ENCODE measurements at regions not wholly inside any gene's neighbourhood (a gene's known extent, or its start where the extent isn't known, plus 50 kb on each side); places are given as distances from the start of the nearest gene placed in this dataset.

GRCh38 chr12:98401427-98401826 lies 114.0 kb upstream of the TMPO start:
- no peak overlapping the region for H3K9ac ChIP-seq (ENCODE audit: insufficient read depth in 1 of 2, low read length in 2 of 2)
- 33 to 35% methylated on average over 4 of the region's 4 CpGs for WGBS, 2 donors
- no peaks in the 10 kb centered on the region for H3K27me3 ChIP-seq (ENCODE audit: control insufficient read depth in 3 of 3, insufficient read depth in 3 of 3, low read length in 2 of 3)
- no peaks in the 10 kb centered on the region for H3K9me3 ChIP-seq (ENCODE audit: control insufficient read depth in 4 of 4, insufficient read depth in 3 of 4, low read length in 3 of 4)
- TF ChIP-seq CTCF (IDR thresholded peaks at IDR 0.05; ENCODE audit: control extremely low read depth, extremely low read depth): no peak
- DNase-seq: peak; percentile 20 to 52 (median 37)
- no peak for ATAC-seq (ENCODE audit: insufficient read depth, low FRiP score)
- H3K4me3 ChIP-seq: no peak overlapping the region
- no peaks in the 10 kb centered on the region for H3K36me3 ChIP-seq (ENCODE audit: control insufficient read depth in 4 of 4, insufficient read depth in 4 of 4, low read length in 4 of 4)
- H3K4me1 ChIP-seq (ENCODE audit: control insufficient read depth in 5 of 5, insufficient read depth in 5 of 5, low read length in 5 of 5): peaks cover 0 to 16% (median 8%) of the 10 kb centered on the region in 5 donors
- no peak overlapping the region for H3K27ac ChIP-seq (ENCODE audit: low read depth in 1 of 2, low read length in 1 of 2)

GRCh38 chr12:98402091-98402490 lies 113.3 kb upstream of the TMPO start:
- WGBS, 2 donors: 86 to 92% methylated on average over 3 of the region's 3 CpGs
- H3K9me3 ChIP-seq (ENCODE audit: control insufficient read depth in 4 of 4, insufficient read depth in 3 of 4, low read length in 3 of 4): no peaks in the 10 kb centered on the region
- TF ChIP-seq CTCF (IDR thresholded peaks at IDR 0.05; ENCODE audit: control extremely low read depth, extremely low read depth): no peak
- no peak overlapping the region for H3K27ac ChIP-seq (ENCODE audit: low read depth in 1 of 2, low read length in 1 of 2)
- H3K36me3 ChIP-seq (ENCODE audit: control insufficient read depth in 4 of 4, insufficient read depth in 4 of 4, low read length in 4 of 4): no peaks in the 10 kb centered on the region
- ATAC-seq (ENCODE audit: insufficient read depth, low FRiP score) (no peak), DNase-seq (no peak)
- H3K4me3 ChIP-seq: no peak overlapping the region
- no peak overlapping the region for H3K9ac ChIP-seq (ENCODE audit: insufficient read depth in 1 of 2, low read length in 2 of 2)
- H3K4me1 ChIP-seq (ENCODE audit: control insufficient read depth in 5 of 5, insufficient read depth in 5 of 5, low read length in 5 of 5): peaks cover 0 to 14% (median 7%) of the 10 kb centered on the region in 5 donors
- no peaks in the 10 kb centered on the region for H3K27me3 ChIP-seq (ENCODE audit: control insufficient read depth in 3 of 3, insufficient read depth in 3 of 3, low read length in 2 of 3)

GRCh38 chr12:98402671-98403070 lies 112.7 kb upstream of the TMPO start:
- Histone ChIP-seq H3K36me3 (ENCODE audit: control insufficient read depth in 4 of 4, insufficient read depth in 4 of 4, low read length in 4 of 4) (no peaks in the 10 kb centered on the region), H3K9ac (ENCODE audit: insufficient read depth in 1 of 2, low read length in 2 of 2) (no peak overlapping the region), H3K27ac (ENCODE audit: low read depth in 1 of 2, low read length in 1 of 2) (no peak overlapping the region), H3K27me3 (ENCODE audit: control insufficient read depth in 3 of 3, insufficient read depth in 3 of 3, low read length in 2 of 3) (no peaks in the 10 kb centered on the region), H3K4me1 (ENCODE audit: control insufficient read depth in 5 of 5, insufficient read depth in 5 of 5, low read length in 5 of 5) (peaks cover 0 to 11% (median 5%) of the 10 kb centered on the region in 5 donors), H3K9me3 (ENCODE audit: control insufficient read depth in 4 of 4, insufficient read depth in 3 of 4, low read length in 3 of 4) (peaks cover 0 to 3% (median 0%) of the 10 kb centered on the region in 4 donors), H3K4me3 (no peak overlapping the region)
- WGBS, 2 donors: 95 to 96% methylated on average over 3 of the region's 3 CpGs
- ATAC-seq (ENCODE audit: insufficient read depth, low FRiP score) (no peak), DNase-seq (no peak)
- TF ChIP-seq CTCF (IDR thresholded peaks at IDR 0.05; ENCODE audit: control extremely low read depth, extremely low read depth): no peak

GRCh38 chr12:98403385-98403784 lies 112.0 kb upstream of the TMPO start:
- WGBS, 2 donors: 98 to 100% methylated on average over 1 of the region's 1 CpG
- TF ChIP-seq CTCF (IDR thresholded peaks at IDR 0.05; ENCODE audit: control extremely low read depth, extremely low read depth): no peak
- DNase-seq (no peak), ATAC-seq (ENCODE audit: insufficient read depth, low FRiP score) (no peak)
- peaks cover 0 to 11% (median 5%) of the 10 kb centered on the region in 5 donors for H3K4me1 ChIP-seq (ENCODE audit: control insufficient read depth in 5 of 5, insufficient read depth in 5 of 5, low read length in 5 of 5)
- no peak overlapping the region for H3K27ac ChIP-seq (ENCODE audit: low read depth in 1 of 2, low read length in 1 of 2)
- H3K36me3 ChIP-seq (ENCODE audit: control insufficient read depth in 4 of 4, insufficient read depth in 4 of 4, low read length in 4 of 4): no peaks in the 10 kb centered on the region
- H3K9me3 ChIP-seq (ENCODE audit: control insufficient read depth in 4 of 4, insufficient read depth in 3 of 4, low read length in 3 of 4): peaks cover 0 to 3% (median 0%) of the 10 kb centered on the region in 4 donors
- H3K27me3 ChIP-seq (ENCODE audit: control insufficient read depth in 3 of 3, insufficient read depth in 3 of 3, low read length in 2 of 3): no peaks in the 10 kb centered on the region
- H3K9ac ChIP-seq (ENCODE audit: insufficient read depth in 1 of 2, low read length in 2 of 2): no peak overlapping the region
- no peak overlapping the region for H3K4me3 ChIP-seq
